CD4-positive, alpha-beta T cell treated with Interferon alpha-2 for 1 hour (primary cell): ENCODE measurements at regions not wholly inside any gene's neighbourhood (a gene's known extent, or its start where the extent isn't known, plus 50 kb on each side); places are given as distances from the start of the nearest gene placed in this dataset.

Experiments
- DNase-seq, 2 donors: peaks; one replicate each; pipeline ENCODE4 v3.0.0-alpha.2; 2020 to 2022

GRCh38 chrX:137483554-137483953, 82.4 kb upstream of the ZIC3 start:
- no peak for DNase-seq

- no peak for DNase-seq
Measured at GRCh38 chrX:137482136-137482535, 83.8 kb upstream of the ZIC3 start.

- DNase-seq: no peak
Measured at GRCh38 chrX:137479386-137479785, 86.5 kb upstream of the ZIC3 start.

GRCh38 chrX:137441711-137442110, 124.2 kb upstream of the ZIC3 start:
- DNase-seq: no peak

- no peak for DNase-seq
Measured at GRCh38 chrX:137432609-137433008, 133.3 kb upstream of the ZIC3 start.

GRCh38 chrX:137431693-137432488, 134.0 kb upstream of the ZIC3 start:
- DNase-seq: no peak

GRCh38 chrX:137430984-137431475, 134.9 kb upstream of the ZIC3 start:
- DNase-seq: no peak

- no peak for DNase-seq
Measured at GRCh38 chrX:137430301-137430700, 135.6 kb upstream of the ZIC3 start.

GRCh38 chrX:137428766-137429591, 136.9 kb upstream of the ZIC3 start:
- DNase-seq: no peak

- DNase-seq: no peak
Measured at GRCh38 chrX:137428221-137428661, 137.7 kb upstream of the ZIC3 start.

- DNase-seq: no peak
Measured at GRCh38 chrX:137427816-137428215, 138.1 kb upstream of the ZIC3 start.

- no peak for DNase-seq
Measured at GRCh38 chrX:137427426-137427778, 138.5 kb upstream of the ZIC3 start.

- no peak for DNase-seq
Measured at GRCh38 chrX:137426695-137427425, 139.1 kb upstream of the ZIC3 start.

GRCh38 chrX:137425986-137426385, 139.9 kb upstream of the ZIC3 start:
- DNase-seq: no peak

GRCh38 chrX:137425273-137425902, 140.5 kb upstream of the ZIC3 start:
- DNase-seq: no peak

- no peak for DNase-seq
Measured at GRCh38 chrX:137424679-137425078, 141.2 kb upstream of the ZIC3 start.

- no peak for DNase-seq
Measured at GRCh38 chrX:137423241-137423640, 142.7 kb upstream of the ZIC3 start.

GRCh38 chrX:137418086-137418485, 147.8 kb upstream of the ZIC3 start:
- DNase-seq: no peak

GRCh38 chrX:137413190-137413589, 152.7 kb upstream of the ZIC3 start:
- no peak for DNase-seq

GRCh38 chrX:137405449-137406140, 160.3 kb upstream of the ZIC3 start:
- DNase-seq: no peak

GRCh38 chrX:137401092-137401491, 164.8 kb upstream of the ZIC3 start:
- no peak for DNase-seq

- DNase-seq: no peak
Measured at GRCh38 chrX:137387646-137388045, 178.3 kb upstream of the ZIC3 start.
